ENCODE measurements at regions not wholly inside any gene's neighbourhood (a gene's known extent, or its start where the extent isn't known, plus 50 kb on each side); places are given as distances from the start of the nearest gene placed in this dataset.

DNA sequence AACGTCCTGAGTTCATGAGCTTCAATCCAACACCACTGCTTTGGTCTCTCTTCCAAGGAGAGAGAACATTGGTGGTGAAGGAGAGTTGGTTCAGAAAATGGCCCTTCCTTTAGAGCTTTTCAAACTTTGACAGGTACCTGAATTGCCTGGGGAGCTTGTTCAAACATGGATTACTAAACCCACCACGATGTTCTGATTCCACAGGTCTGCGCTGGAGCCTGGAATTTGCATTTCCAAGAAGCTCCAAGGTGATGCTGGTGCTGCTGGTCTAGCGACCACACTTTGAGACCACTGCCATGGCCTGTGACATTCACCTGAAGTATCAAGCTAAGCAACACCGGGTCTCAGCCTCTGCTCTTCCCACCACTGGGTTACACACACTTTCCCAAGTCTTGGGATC, 60.2 kb downstream of the GSX1 start:
- Histone ChIP-seq H3K18ac (ENCODE audit: low read depth, low read length) (no peak overlapping the region), H3K27me3 (ENCODE audit: control insufficient read depth, insufficient read depth, low read length) (peaks cover 6% of the 10 kb centered on the region), H3K4me2 (ENCODE audit: low read depth, low read length) (no peak overlapping the region), H3K4ac (ENCODE audit: low read depth, low read length) (no peak overlapping the region), H4K91ac (ENCODE audit: insufficient read depth, low read depth, low read length) (no peak overlapping the region), H3K9me3 (ENCODE audit: control insufficient read depth, insufficient read depth, low read length) (no peaks in the 10 kb centered on the region), H3K79me1 (ENCODE audit: low read depth in 1 of 2, low read length in 2 of 2) (no peaks in the 10 kb centered on the region), H2AFZ (replicated peaks; ENCODE audit: low read length, poor library complexity) (no peak overlapping the region), H3K4me1 (ENCODE audit: control insufficient read depth, insufficient read depth, low read length) (no peaks in the 10 kb centered on the region), H4K8ac (ENCODE audit: low read depth in 2 of 2, low read length in 2 of 2) (no peak overlapping the region), H2AK9ac (replicated peaks; ENCODE audit: low read depth, low read length, poor library complexity) (no peak overlapping the region), H2BK5ac (ENCODE audit: low read depth, low read length, poor library complexity, severe bottlenecking) (no peak overlapping the region), H2BK15ac (ENCODE audit: low read depth, low read length) (no peak overlapping the region), H3K14ac (replicated peaks; ENCODE audit: low read depth, low read length) (no peak overlapping the region), H3K23ac (ENCODE audit: low read depth, low read length) (no peak overlapping the region), H2AK5ac (ENCODE audit: low read depth, low read length) (no peak overlapping the region), H3K56ac (ENCODE audit: extremely low read depth, insufficient read depth, low read length) (no peak overlapping the region), H2BK120ac (ENCODE audit: low read depth, low read length) (no peak overlapping the region), H3K27ac (ENCODE audit: insufficient read depth, low read length) (no peak overlapping the region), H3K9ac (ENCODE audit: low read depth, low read length) (no peak overlapping the region), H2BK20ac (ENCODE audit: low read depth, low read length) (no peak overlapping the region), H4K5ac (ENCODE audit: low read depth, low read length) (no peak overlapping the region), H3K36me3 (ENCODE audit: control insufficient read depth, insufficient read depth, low read length) (no peaks in the 10 kb centered on the region), H4K20me1 (ENCODE audit: insufficient read depth, low read length) (no peaks in the 10 kb centered on the region), H3K9me1 (ENCODE audit: insufficient read depth, low read length) (no peaks in the 10 kb centered on the region), H3K4me3 (ENCODE audit: insufficient read depth, low read depth, low read length) (no peak overlapping the region)
- dilution Hi-C loops (cut with HindIII; ENCODE audit: low sequenced_read_pairs, unreplicated experiment) = no loop called here
- in situ Hi-C loops (cut with MboI; ENCODE audit: low sequenced_read_pairs) = no loop called here
- ATAC-seq (ENCODE audit: low read depth) (no peak), DNase-seq (no peak)
- intact Hi-C loops (cut with micrococcal nuclease) = no loop called here
- WGBS, 2 experiments (ENCODE audit: extremely low coverage in 2 of 2, insufficient read length in 1 of 2) = 25% methylated on average over 2 of the region's 5 CpGs; no CpG with 5 or more reads in 1 of the 2 experiments
- no TSS peak for BruUV-seq (replicated peaks)
- POLR2A ChIA-PET (ENCODE audit: unreplicated experiment) = no interaction called here
- TF ChIP-seq MAFK (IDR thresholded peaks at IDR 0.05; ENCODE audit: low read depth, low read length) (no peak), ELK1 (IDR thresholded peaks at IDR 0.05; ENCODE audit: borderline replicate concordance, low read depth, low read length) (no peak)
- CTCF ChIA-PET = no interaction called here

Data from IMR-90 (cell line).